DND-41 (cell line): ENCODE measurements at regions not wholly inside any gene's neighbourhood (a gene's known extent, or its start where the extent isn't known, plus 50 kb on each side); places are given as distances from the start of the nearest gene placed in this dataset.

ENCODE experiments used
- CTCF ChIP-seq: IDR thresholded peaks from 2 replicates; pipeline ENCODE4 v1.5.1; 2012; ENCODE audit warnings: borderline replicate concordance, low read length, moderate library complexity, mild to moderate bottlenecking; ENCODE audit not compliant: poor library complexity, severe bottlenecking; ENCODE audit errors: extremely low read depth
- EZH2 ChIP-seq: IDR thresholded peaks from 3 replicates; pipeline ENCODE4 v1.6.1; 2012; ENCODE audit warnings: borderline replicate concordance, low read depth, mild to moderate bottlenecking, moderate library complexity, low read length, inconsistent platforms; ENCODE audit not compliant: severe bottlenecking

GRCh38 chr17:31680126-31680525 lies 178.9 kb downstream of the COPRS start:
- TF ChIP-seq CTCF: no peak
- no peak for TF ChIP-seq EZH2
